PC-9 (cell line): ENCODE measurements at regions not wholly inside any gene's neighbourhood (a gene's known extent, or its start where the extent isn't known, plus 50 kb on each side); places are given as distances from the start of the nearest gene placed in this dataset.
A peak's percentile ranks its signal among the peaks of the same experiment; 100 is the strongest.

ENCODE experiments used
- BruUV-seq: library from RNA; stranded (reverse); fragments of 400-500 nt; replicated peaks from 2 replicates; lab custom pipeline; 2021; lab: Mats Ljungman, UMichigan
- CTCF ChIA-PET: fragments of 300-600 bp; sonication (Branson Sonifier 250); formaldehyde crosslinking; loops from one replicate; lab custom pipeline; 2022; ENCODE audit warnings: antibody characterized with exemption; lab: Charles Lee
- POLR2A ChIA-PET: fragments of 300-600 bp; sonication (Branson Sonifier 250); formaldehyde crosslinking; loops from one replicate; lab custom pipeline; 2022; ENCODE audit warnings: antibody characterized with exemption; ENCODE audit not compliant: unreplicated experiment; lab: Charles Lee
- DNase-seq, 2 experiments: peaks; one replicate each; pipeline versions ENCODE4 v3.0.0 to v3.0.0-alpha.2; 2015 to 2022; ENCODE audit warnings: mixed read lengths in 1 of 2
- H2AFZ ChIP-seq: fragments of 200-600 bp; sonication (generic); 2 replicates; pipeline ENCODE4 v1.8.1; 2017; ENCODE audit warnings: antibody characterized with exemption
- H3F3A ChIP-seq: fragments of 200-600 bp; sonication (generic); 2 replicates; pipeline ENCODE4 v1.8.1; 2017; ENCODE audit warnings: antibody characterized with exemption, mild to moderate bottlenecking, low read depth; ENCODE audit not compliant: insufficient read depth
- H3K27ac ChIP-seq: fragments of 200-600 bp; sonication (generic); 2 replicates; pipeline ENCODE4 v1.6.1; 2016; ENCODE audit warnings: mixed run types
- H3K27me3 ChIP-seq: fragments of 200-600 bp; sonication (generic); 2 replicates; pipeline ENCODE4 v1.6.1; 2016; ENCODE audit warnings: low read depth, mixed run types; ENCODE audit not compliant: insufficient read depth
- H3K36me3 ChIP-seq: fragments of 200-600 bp; sonication (generic); 2 replicates; pipeline ENCODE4 v1.6.1; 2016; ENCODE audit warnings: low read depth, mixed run types
- H3K4me1 ChIP-seq: fragments of 200-600 bp; sonication (generic); replicated peaks from 2 replicates; pipeline ENCODE4 v1.6.1; 2016; ENCODE audit warnings: mixed run types; ENCODE audit not compliant: insufficient read depth
- H3K4me2 ChIP-seq: fragments of 200-600 bp; sonication (generic); 2 replicates; pipeline ENCODE4 v1.6.1; 2017; ENCODE audit warnings: mixed run types
- H3K4me3 ChIP-seq: fragments of 200-600 bp; sonication (generic); 2 replicates; pipeline ENCODE4 v1.6.1; 2016; ENCODE audit warnings: mixed run types
- H3K79me2 ChIP-seq: fragments of 200-600 bp; sonication (generic); 2 replicates; pipeline ENCODE4 v1.6.1; 2017; ENCODE audit warnings: low read depth, mixed run types
- H3K9me2 ChIP-seq: fragments of 200-600 bp; sonication (generic); 2 replicates; pipeline ENCODE4 v1.8.1; 2017; ENCODE audit warnings: mild to moderate bottlenecking; ENCODE audit not compliant: insufficient read depth
- H3K9me3 ChIP-seq: fragments of 200-600 bp; sonication (generic); 2 replicates; pipeline ENCODE4 v1.8.1; 2016; ENCODE audit warnings: low read depth; ENCODE audit not compliant: insufficient read depth
- H4K20me1 ChIP-seq: fragments of 200-600 bp; sonication (generic); 2 replicates; pipeline ENCODE4 v1.8.1; 2017; ENCODE audit not compliant: insufficient read depth
- EZH2 ChIP-seq: fragments of 200-600 bp; sonication (generic); IDR thresholded peaks from 2 replicates; pipeline ENCODE4 v1.8.0; 2017; ENCODE audit warnings: antibody characterized with exemption, low read depth
- intact Hi-C: fragments of 100-400 bp; cut with micrococcal nuclease; formaldehyde crosslinking; loops from one replicate; pipeline ENCODE4 v1.10.0; 2022; ENCODE audit not compliant: unreplicated experiment
- TF ChIP-seq, protein P1 (sequence below): fragments of 200-600 bp; sonication (generic); conservative IDR thresholded peaks from 2 replicates; pipeline ENCODE4 v1.6.1; 2017; ENCODE audit warnings: mixed run types, antibody characterized with exemption, mild to moderate bottlenecking, moderate library complexity

DNA sequence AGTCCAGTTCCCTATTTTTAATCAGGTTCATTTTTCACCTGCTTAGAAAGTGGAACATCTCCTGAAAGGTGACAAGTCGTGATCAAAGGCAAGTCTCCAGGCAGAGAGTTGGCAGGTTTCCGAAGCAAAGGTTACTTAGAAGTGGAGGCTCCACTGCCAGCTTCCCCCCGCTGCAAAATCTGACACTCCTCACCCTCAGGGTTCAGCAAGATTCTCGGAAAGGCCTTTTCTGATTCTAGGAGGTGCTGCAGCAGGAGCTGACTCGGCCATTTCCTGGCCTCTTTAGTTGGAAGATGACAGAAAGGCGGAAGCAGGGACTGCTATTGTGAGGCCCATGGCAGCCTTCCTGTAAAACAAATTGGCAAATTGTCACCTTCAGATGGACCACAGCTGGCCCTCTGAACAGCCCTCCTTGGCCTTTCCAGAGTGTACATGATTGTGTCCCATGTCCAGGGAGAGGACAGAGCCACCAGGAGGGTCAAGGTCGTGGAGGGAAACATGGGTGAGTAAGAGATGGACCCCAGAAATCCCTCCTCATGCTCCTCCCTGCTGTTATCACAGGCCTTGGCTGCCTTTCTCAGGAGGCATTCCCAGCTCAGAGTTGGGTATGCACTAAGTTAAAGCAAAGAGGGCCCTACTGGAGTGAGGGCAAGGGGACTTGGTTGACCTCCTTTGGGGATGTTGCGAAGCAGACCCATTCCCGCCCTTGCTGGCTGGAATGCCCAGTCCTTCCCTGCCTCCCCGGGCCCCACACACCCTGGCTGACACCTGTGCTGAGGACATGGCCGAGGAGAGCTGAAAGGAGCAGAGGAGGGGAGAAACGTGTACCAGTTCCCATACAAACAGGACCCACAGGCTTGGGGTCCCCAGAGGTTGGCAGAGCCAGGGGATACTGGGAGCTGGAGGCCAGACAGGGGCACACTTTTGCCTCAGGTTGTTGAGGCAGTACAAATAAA lies 115.5 kb upstream of the IRF2BP2 start:
- H3K27me3 ChIP-seq: no peaks in the 10 kb centered on the region
- BruUV-seq: TSS peak; percentile 59
- TF ChIP-seq, protein P1, sequence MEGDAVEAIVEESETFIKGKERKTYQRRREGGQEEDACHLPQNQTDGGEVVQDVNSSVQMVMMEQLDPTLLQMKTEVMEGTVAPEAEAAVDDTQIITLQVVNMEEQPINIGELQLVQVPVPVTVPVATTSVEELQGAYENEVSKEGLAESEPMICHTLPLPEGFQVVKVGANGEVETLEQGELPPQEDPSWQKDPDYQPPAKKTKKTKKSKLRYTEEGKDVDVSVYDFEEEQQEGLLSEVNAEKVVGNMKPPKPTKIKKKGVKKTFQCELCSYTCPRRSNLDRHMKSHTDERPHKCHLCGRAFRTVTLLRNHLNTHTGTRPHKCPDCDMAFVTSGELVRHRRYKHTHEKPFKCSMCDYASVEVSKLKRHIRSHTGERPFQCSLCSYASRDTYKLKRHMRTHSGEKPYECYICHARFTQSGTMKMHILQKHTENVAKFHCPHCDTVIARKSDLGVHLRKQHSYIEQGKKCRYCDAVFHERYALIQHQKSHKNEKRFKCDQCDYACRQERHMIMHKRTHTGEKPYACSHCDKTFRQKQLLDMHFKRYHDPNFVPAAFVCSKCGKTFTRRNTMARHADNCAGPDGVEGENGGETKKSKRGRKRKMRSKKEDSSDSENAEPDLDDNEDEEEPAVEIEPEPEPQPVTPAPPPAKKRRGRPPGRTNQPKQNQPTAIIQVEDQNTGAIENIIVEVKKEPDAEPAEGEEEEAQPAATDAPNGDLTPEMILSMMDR: no peak
- no peak for TF ChIP-seq EZH2
- H3K9me3 ChIP-seq: no peaks in the 10 kb centered on the region
- H3K4me1 ChIP-seq: peaks cover 81% of the 10 kb centered on the region
- peak; percentile 47 to 57 for DNase-seq
- peak overlapping the region; percentile 34; the same call in 1 of the 2 replicates for H3K4me3 ChIP-seq
- H3K4me2 ChIP-seq: peak overlapping the region; percentile 77
- H3K36me3 ChIP-seq: no peaks in the 10 kb centered on the region
- intact Hi-C loops: no loop called here
- H3F3A ChIP-seq: peaks cover 51% of the 10 kb centered on the region
- ChIA-PET POLR2A (interaction anchor here (0.5 to 1.0 kb wide), 5 partner anchors 73 to 350 kb away, joined by 3 to 6 read pairs (median 4); no protein-coding TSS in a partner anchor), CTCF (no interaction called here)
- H3K27ac ChIP-seq: peak overlapping the region; percentile 97
- H4K20me1 ChIP-seq: no peaks in the 10 kb centered on the region
- peaks cover 15% of the 10 kb centered on the region; the same call in 1 of the 2 replicates for H3K79me2 ChIP-seq
- 0 out of 2 replicates have a peak overlapping the region, but pooled peaks have one; percentile 12 for H2AFZ ChIP-seq
- no peaks in the 10 kb centered on the region for H3K9me2 ChIP-seq

GRCh38 chr1:234724516-234725176 lies 114.7 kb upstream of the IRF2BP2 start:
- ChIA-PET POLR2A (interaction anchor here (0.5 to 2.3 kb wide), 29 partner anchors 9 to 351 kb away, joined by 3 to 65 read pairs (median 6); no protein-coding TSS in a partner anchor), CTCF (interaction anchor here (0.6 to 1.2 kb wide), 12 partner anchors 10 to 368 kb away, joined by 3 to 8 read pairs (median 4); no protein-coding TSS in a partner anchor)
- no peaks in the 10 kb centered on the region for H3K36me3 ChIP-seq
- H3K4me3 ChIP-seq: peak overlapping the region; percentile 34; the same call in 1 of the 2 replicates
- H2AFZ ChIP-seq: 0 out of 2 replicates have a peak overlapping the region, but pooled peaks have one; percentile 12
- intact Hi-C loops: loop anchor here (1.0 kb wide), 18 partner anchors 22 to 359 kb away; no protein-coding TSS in a partner anchor
- no TSS peak for BruUV-seq
- H3F3A ChIP-seq: peaks cover 51% of the 10 kb centered on the region
- DNase-seq: no peak
- H3K27me3 ChIP-seq: no peaks in the 10 kb centered on the region
- peaks cover 15% of the 10 kb centered on the region; the same call in 1 of the 2 replicates for H3K79me2 ChIP-seq
- H3K4me1 ChIP-seq: peaks cover 80% of the 10 kb centered on the region
- TF ChIP-seq, protein P1: no peak
- TF ChIP-seq EZH2: no peak
- peak overlapping the region; percentile 97 for H3K27ac ChIP-seq
- no peaks in the 10 kb centered on the region for H3K9me2 ChIP-seq
- H4K20me1 ChIP-seq: no peaks in the 10 kb centered on the region
- no peaks in the 10 kb centered on the region for H3K9me3 ChIP-seq
- peak overlapping the region; percentile 77 for H3K4me2 ChIP-seq
